NCI-H446 treated with DMSO at 0.1 percent for 48 hours (cell line): ENCODE measurements at regions not wholly inside any gene's neighbourhood (a gene's known extent, or its start where the extent isn't known, plus 50 kb on each side); places are given as distances from the start of the nearest gene placed in this dataset.
A peak's percentile ranks its signal among the peaks of the same experiment; 100 is the strongest.

Experiments used
- DNase-seq: peaks from one replicate; lab custom pipeline; 2025; lab: John Stamatoyannopoulos, UW

- no peak for DNase-seq
Observed at GRCh38 chr5:125006011-125006685, 259.7 kb upstream of the ZNF608 start.

GRCh38 chr5:125010356-125010755, 263.9 kb upstream of the ZNF608 start:
- no peak for DNase-seq

- no peak for DNase-seq
Observed at GRCh38 chr5:125011014-125011413, 264.6 kb upstream of the ZNF608 start.

- DNase-seq: no peak
Observed at GRCh38 chr5:125011419-125011818, 265.0 kb upstream of the ZNF608 start.

GRCh38 chr5:125011947-125012346, 265.5 kb upstream of the ZNF608 start:
- DNase-seq: no peak

GRCh38 chr5:125012727-125013451, 266.4 kb upstream of the ZNF608 start:
- DNase-seq: no peak

- DNase-seq: no peak
Observed at GRCh38 chr5:125014202-125014601, 267.8 kb upstream of the ZNF608 start.

GRCh38 chr5:125017796-125018195, 271.4 kb upstream of the ZNF608 start:
- no peak for DNase-seq

GRCh38 chr5:125023673-125024072, 277.2 kb upstream of the ZNF608 start:
- DNase-seq: peak; percentile 32

GRCh38 chr5:125026867-125027731, 280.7 kb upstream of the ZNF608 start:
- no peak for DNase-seq

- DNase-seq: no peak
Observed at GRCh38 chr5:125032286-125032685, 285.8 kb upstream of the ZNF608 start.

GRCh38 chr5:125033602-125034001, 287.2 kb upstream of the ZNF608 start:
- DNase-seq: no peak

- no peak for DNase-seq
Observed at GRCh38 chr5:125034331-125034730, 287.9 kb upstream of the ZNF608 start.

- no peak for DNase-seq
Observed at GRCh38 chr5:125036494-125036893, 290.1 kb upstream of the ZNF608 start.

- no peak for DNase-seq
Observed at GRCh38 chr5:125037020-125037419, 290.6 kb upstream of the ZNF608 start.

- DNase-seq: no peak
Observed at GRCh38 chr5:125037530-125037929, 291.1 kb upstream of the ZNF608 start.

GRCh38 chr5:125038477-125038876, 292.0 kb upstream of the ZNF608 start:
- no peak for DNase-seq

GRCh38 chr5:125041798-125042197, 295.4 kb upstream of the ZNF608 start:
- no peak for DNase-seq

- DNase-seq: no peak
Observed at GRCh38 chr5:125042261-125042890, 295.9 kb upstream of the ZNF608 start.

- DNase-seq: peak; percentile 98
Observed at GRCh38 chr5:125043781-125044391, 297.4 kb upstream of the ZNF608 start.

GRCh38 chr5:125044491-125045282, 298.2 kb upstream of the ZNF608 start:
- DNase-seq: no peak
